IMR-90 (cell line): ENCODE measurements at regions not wholly inside any gene's neighbourhood (a gene's known extent, or its start where the extent isn't known, plus 50 kb on each side); places are given as distances from the start of the nearest gene placed in this dataset.
A peak's percentile ranks its signal among the peaks of the same experiment; 100 is the strongest.

ENCODE experiments used
- ATAC-seq: fragments of 200-7000 bp; cut with Tn5 transposase; 2 replicates; pipeline ENCODE4 v1.9.1; 2020; ENCODE audit warnings: low read depth, mild to moderate bottlenecking, moderate library complexity
- BruUV-seq: library from RNA; stranded (reverse); fragments of 400-500 nt; replicated peaks from 2 replicates; lab custom pipeline; 2021; lab: Mats Ljungman, UMichigan
- CTCF ChIA-PET: fragments of 300-600 bp; formaldehyde crosslinking; extraction: SDS; loops from one replicate; lab custom pipeline; 2021; ENCODE audit warnings: antibody characterized with exemption; lab: Yijun Ruan, JAX
- POLR2A ChIA-PET: fragments of 300-600 bp; sonication (Branson Sonifier 250); formaldehyde crosslinking; loops from one replicate; lab custom pipeline; 2022; ENCODE audit warnings: antibody characterized with exemption; ENCODE audit not compliant: unreplicated experiment; lab: Charles Lee
- DNase-seq: peaks from one replicate; pipeline ENCODE4 v3.0.0; 2013
- H2AFZ ChIP-seq: replicated peaks from 2 replicates; pipeline ENCODE3; 2013; ENCODE audit warnings: low read length, mild to moderate bottlenecking; ENCODE audit not compliant: poor library complexity
- H2AK5ac ChIP-seq: 2 replicates; pipeline ENCODE4 v1.6.1; 2013; ENCODE audit warnings: low read depth, low read length, inconsistent platforms
- H2AK9ac ChIP-seq: replicated peaks from 2 replicates; pipeline ENCODE3; 2013; ENCODE audit warnings: mild to moderate bottlenecking, low read depth, low read length, moderate library complexity; ENCODE audit not compliant: poor library complexity
- H2BK120ac ChIP-seq: 2 replicates; pipeline ENCODE4 v1.6.1; 2013; ENCODE audit warnings: low read depth, low read length, inconsistent platforms
- H2BK15ac ChIP-seq: 3 replicates; pipeline ENCODE4 v1.6.1; 2013; ENCODE audit warnings: low read depth, low read length, inconsistent platforms
- H2BK20ac ChIP-seq: 2 replicates; pipeline ENCODE4 v1.6.1; 2013; ENCODE audit warnings: low read depth, mild to moderate bottlenecking, inconsistent platforms, low read length, moderate library complexity
- H2BK5ac ChIP-seq: 2 replicates; pipeline ENCODE4 v1.6.1; 2013; ENCODE audit warnings: mild to moderate bottlenecking, low read depth, low read length, inconsistent platforms; ENCODE audit not compliant: poor library complexity, severe bottlenecking
- H3K14ac ChIP-seq: replicated peaks from 2 replicates; pipeline ENCODE4 v1.6.1; 2013; ENCODE audit warnings: low read depth, low read length, inconsistent platforms
- H3K18ac ChIP-seq: 2 replicates; pipeline ENCODE4 v1.6.1; 2013; ENCODE audit warnings: low read depth, low read length, control low read depth
- H3K23ac ChIP-seq: 2 replicates; pipeline ENCODE4 v1.6.1; 2013; ENCODE audit warnings: low read depth, low read length, inconsistent platforms
- H3K27ac ChIP-seq: 2 replicates; pipeline ENCODE4 v1.5.1; 2013; ENCODE audit warnings: mild to moderate bottlenecking, control low read depth, low read length; ENCODE audit not compliant: insufficient read depth
- H3K27me3 ChIP-seq: 2 replicates; pipeline ENCODE4 v1.6.1; 2013; ENCODE audit warnings: low read length; ENCODE audit not compliant: control insufficient read depth, insufficient read depth
- H3K36me3 ChIP-seq: 2 replicates; pipeline ENCODE4 v1.6.1; 2013; ENCODE audit warnings: low read length, mixed read lengths; ENCODE audit not compliant: control insufficient read depth, insufficient read depth
- H3K4ac ChIP-seq: 2 replicates; pipeline ENCODE4 v1.6.1; 2013; ENCODE audit warnings: low read depth, low read length, inconsistent platforms
- H3K4me1 ChIP-seq: 2 replicates; pipeline ENCODE4 v1.6.1; 2013; ENCODE audit warnings: low read length, mixed read lengths; ENCODE audit not compliant: control insufficient read depth, insufficient read depth
- H3K4me2 ChIP-seq: 2 replicates; pipeline ENCODE4 v1.6.1; 2013; ENCODE audit warnings: low read depth, mild to moderate bottlenecking, control low read depth, low read length, moderate library complexity
- H3K4me3 ChIP-seq: 2 replicates; pipeline ENCODE4 v1.5.1; 2013; ENCODE audit warnings: low read depth, mild to moderate bottlenecking, control low read depth, low read length, moderate library complexity; ENCODE audit not compliant: insufficient read depth
- H3K56ac ChIP-seq: 2 replicates; pipeline ENCODE4 v1.6.1; 2013; ENCODE audit warnings: low read length, inconsistent platforms; ENCODE audit not compliant: insufficient read depth; ENCODE audit errors: extremely low read depth
- H3K79me1 ChIP-seq, 2 experiments: 2 replicates each; pipeline ENCODE4 v1.6.1; 2013; ENCODE audit warnings: low read length in 2 of 2, inconsistent platforms in 1 of 2, low read depth in 1 of 2
- H3K9ac ChIP-seq: 2 replicates; pipeline ENCODE4 v1.6.1; 2013; ENCODE audit warnings: low read depth, low read length, control low read depth
- H3K9me1 ChIP-seq: 2 replicates; pipeline ENCODE4 v1.6.1; 2013; ENCODE audit warnings: low read length, inconsistent platforms; ENCODE audit not compliant: insufficient read depth
- H3K9me3 ChIP-seq: 2 replicates; pipeline ENCODE4 v1.6.1; 2013; ENCODE audit warnings: low read length; ENCODE audit not compliant: control insufficient read depth, insufficient read depth
- H4K20me1 ChIP-seq: 2 replicates; pipeline ENCODE4 v1.6.1; 2013; ENCODE audit warnings: low read length, inconsistent platforms; ENCODE audit not compliant: insufficient read depth
- H4K5ac ChIP-seq: 2 replicates; pipeline ENCODE4 v1.6.1; 2013; ENCODE audit warnings: mild to moderate bottlenecking, low read depth, low read length, control low read depth
- H4K8ac ChIP-seq, 2 experiments: 2 replicates each; pipeline ENCODE4 v1.6.1; 2013; ENCODE audit warnings: low read depth in 2 of 2, low read length in 2 of 2, control low read depth in 1 of 2, inconsistent platforms in 1 of 2
- H4K91ac ChIP-seq: 2 replicates; pipeline ENCODE4 v1.6.1; 2013; ENCODE audit warnings: low read depth, low read length, inconsistent platforms; ENCODE audit not compliant: insufficient read depth
- MAZ ChIP-seq: IDR thresholded peaks from 2 replicates; pipeline ENCODE4 v1.6.1; 2012; ENCODE audit warnings: low read depth, mild to moderate bottlenecking, low read length, improper control_type of control experiment, moderate library complexity, borderline replicate concordance
- RCOR1 ChIP-seq: IDR thresholded peaks from 2 replicates; pipeline ENCODE4 v1.6.1; 2012; ENCODE audit warnings: mild to moderate bottlenecking, low read length, improper control_type of control experiment; ENCODE audit not compliant: insufficient replicate concordance
- WGBS, 2 experiments: methylation state at CpG; one replicate each; pipeline versions ENCODE4 v1.1.5 to v1.1.7; 2013; ENCODE audit warnings: missing lambda C conversion rate in 2 of 2; ENCODE audit not compliant: insufficient read length in 1 of 2; ENCODE audit errors: extremely low coverage in 2 of 2; 5-methylcytosine and 5-hydroxymethylcytosine counted together
- dilution Hi-C: fragments of 300-500 bp; cut with HindIII; formaldehyde crosslinking; loops from one replicate; pipeline ENCODE4 v1.14.3; 2018; ENCODE audit warnings: low sequenced_read_pairs; ENCODE audit not compliant: unreplicated experiment
- in situ Hi-C: fragments of 300-500 bp; cut with MboI; formaldehyde crosslinking; loops from 3 replicates; pipeline ENCODE4 v1.14.3; 2019; ENCODE audit warnings: low sequenced_read_pairs, inconsistent platforms, mixed read lengths
- intact Hi-C: fragments of 100-400 bp; cut with micrococcal nuclease; formaldehyde crosslinking; loops from 2 replicates; pipeline ENCODE4 v1.10.0; 2022
- TF ChIP-seq, protein P1 (sequence below): conservative IDR thresholded peaks from 2 replicates; pipeline ENCODE4 v1.5.1; 2012; ENCODE audit warnings: mild to moderate bottlenecking, low read depth, low read length, improper control_type of control experiment

DNA sequence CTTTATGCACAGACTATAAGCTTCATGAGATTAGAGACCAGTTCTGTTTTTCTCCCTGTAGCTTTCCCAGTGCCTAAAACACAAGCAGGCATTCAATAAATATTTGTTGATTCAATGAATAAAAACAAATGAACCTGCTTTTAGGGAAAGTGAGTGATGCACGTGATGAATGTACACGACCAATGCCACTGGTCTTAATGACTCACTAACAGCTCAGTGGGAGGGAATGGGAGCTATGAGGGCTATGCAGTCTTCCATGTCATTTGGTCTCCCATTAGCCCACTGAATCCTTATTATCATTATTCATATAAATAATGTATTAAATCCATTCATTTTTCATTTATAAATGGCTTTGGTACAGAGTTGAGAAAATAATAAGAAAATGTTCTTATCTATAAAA is 247.4 kb downstream of the FBXO8 start:
- in situ Hi-C loops, result no loop called here
- Histone ChIP-seq H2AFZ (no peak overlapping the region), H3K9me1 (no peaks in the 10 kb centered on the region), H3K27ac (no peak overlapping the region), H3K9me3 (no peaks in the 10 kb centered on the region), H3K27me3 (no peaks in the 10 kb centered on the region), H3K9ac (no peak overlapping the region), H3K56ac (no peak overlapping the region), H4K91ac (no peak overlapping the region), H2BK120ac (no peak overlapping the region), H3K18ac (no peak overlapping the region), H3K4ac (no peak overlapping the region), H2BK15ac (no peak overlapping the region), H2BK20ac (no peak overlapping the region), H3K23ac (no peak overlapping the region), H3K36me3 (no peaks in the 10 kb centered on the region), H3K4me1 (no peaks in the 10 kb centered on the region), H2BK5ac (no peak overlapping the region), H3K4me3 (no peak overlapping the region), H3K14ac (no peak overlapping the region), H4K20me1 (no peaks in the 10 kb centered on the region), H2AK9ac (no peak overlapping the region), H4K5ac (no peak overlapping the region), H2AK5ac (no peak overlapping the region), H4K8ac (no peak overlapping the region), H3K79me1 (no peaks in the 10 kb centered on the region), H3K4me2 (no peak overlapping the region)
- WGBS, 2 experiments, result no CpG with 5 or more reads among the region's 2 CpGs
- ATAC-seq, result peak; percentile 37; the same call in 1 of the 2 replicates
- dilution Hi-C loops, result no loop called here
- ChIA-PET CTCF (interaction anchor here (0.6 to 1.2 kb wide), 2 partner anchors 8 to 44 kb away, joined by 3 read pairs; no protein-coding TSS in a partner anchor), POLR2A (no interaction called here)
- TF ChIP-seq RCOR1 (no peak), MAZ (no peak)
- TF ChIP-seq, protein P1, sequence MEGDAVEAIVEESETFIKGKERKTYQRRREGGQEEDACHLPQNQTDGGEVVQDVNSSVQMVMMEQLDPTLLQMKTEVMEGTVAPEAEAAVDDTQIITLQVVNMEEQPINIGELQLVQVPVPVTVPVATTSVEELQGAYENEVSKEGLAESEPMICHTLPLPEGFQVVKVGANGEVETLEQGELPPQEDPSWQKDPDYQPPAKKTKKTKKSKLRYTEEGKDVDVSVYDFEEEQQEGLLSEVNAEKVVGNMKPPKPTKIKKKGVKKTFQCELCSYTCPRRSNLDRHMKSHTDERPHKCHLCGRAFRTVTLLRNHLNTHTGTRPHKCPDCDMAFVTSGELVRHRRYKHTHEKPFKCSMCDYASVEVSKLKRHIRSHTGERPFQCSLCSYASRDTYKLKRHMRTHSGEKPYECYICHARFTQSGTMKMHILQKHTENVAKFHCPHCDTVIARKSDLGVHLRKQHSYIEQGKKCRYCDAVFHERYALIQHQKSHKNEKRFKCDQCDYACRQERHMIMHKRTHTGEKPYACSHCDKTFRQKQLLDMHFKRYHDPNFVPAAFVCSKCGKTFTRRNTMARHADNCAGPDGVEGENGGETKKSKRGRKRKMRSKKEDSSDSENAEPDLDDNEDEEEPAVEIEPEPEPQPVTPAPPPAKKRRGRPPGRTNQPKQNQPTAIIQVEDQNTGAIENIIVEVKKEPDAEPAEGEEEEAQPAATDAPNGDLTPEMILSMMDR, result no peak
- BruUV-seq, result no TSS peak
- no peak for DNase-seq
- intact Hi-C loops, result no loop called here
